Natural killer cell (primary cell): ENCODE measurements at regions not wholly inside any gene's neighbourhood (a gene's known extent, or its start where the extent isn't known, plus 50 kb on each side); places are given as distances from the start of the nearest gene placed in this dataset.

Experiments used
- ATAC-seq, 3 donors: fragments of 150-1000 bp in 2 of 3; fragments of 200-7000 bp in 1 of 3; cut with Tn5 transposase; 1 replicate in 1 of 3; 2 replicates in 2 of 3; pipeline ENCODE4 v1.10.0; 2021; ENCODE audit warnings: mild to moderate bottlenecking in 2 of 3, moderate library complexity in 2 of 3
- DNase-seq, 2 donors: peaks; one replicate each; pipeline versions ENCODE4 v3.0.0 to v3.0.0-alpha.2; 2013 to 2021; ENCODE audit warnings: mixed read lengths in 1 of 2
- H3K27ac ChIP-seq: one replicate; pipeline ENCODE4 v1.5.1; 2013; ENCODE audit warnings: mild to moderate bottlenecking, low read length
- H3K27me3 ChIP-seq: one replicate; pipeline ENCODE4 v1.6.1; 2013; ENCODE audit warnings: low read length; ENCODE audit not compliant: control insufficient read depth, insufficient read depth
- H3K36me3 ChIP-seq: one replicate; pipeline ENCODE4 v1.6.1; 2013; ENCODE audit warnings: low read length; ENCODE audit not compliant: control insufficient read depth, insufficient read depth
- H3K4me1 ChIP-seq: one replicate; pipeline ENCODE4 v1.6.1; 2013; ENCODE audit warnings: low read length; ENCODE audit not compliant: control insufficient read depth, insufficient read depth
- H3K4me3 ChIP-seq: one replicate; pipeline ENCODE4 v1.5.1; 2013; ENCODE audit warnings: low read length
- H3K9me3 ChIP-seq: one replicate; pipeline ENCODE4 v1.6.1; 2013; ENCODE audit warnings: low read length; ENCODE audit not compliant: control insufficient read depth, insufficient read depth
- H3K27ac Mint-ChIP-seq, 2 donors: one replicate each; pipeline ENCODE4 v1.8.0; 2022; ENCODE audit warnings: mild to moderate bottlenecking in 2 of 2, mixed read lengths in 2 of 2, moderate library complexity in 1 of 2
- H3K27me3 Mint-ChIP-seq, 2 donors: one replicate each; pipeline ENCODE4 v1.8.0; 2022; ENCODE audit warnings: low read depth in 2 of 2, mixed read lengths in 2 of 2
- H3K36me3 Mint-ChIP-seq: one replicate; pipeline ENCODE4 v1.8.0; 2022; ENCODE audit warnings: mixed read lengths
- H3K4me1 Mint-ChIP-seq, 2 donors: one replicate each; pipeline ENCODE4 v1.8.0; 2022; ENCODE audit warnings: mixed read lengths in 2 of 2
- H3K4me3 Mint-ChIP-seq: one replicate; pipeline ENCODE4 v1.8.0; 2022; ENCODE audit warnings: mild to moderate bottlenecking, moderate library complexity, mixed read lengths
- H3K9me3 Mint-ChIP-seq, 2 donors: one replicate each; pipeline ENCODE4 v1.8.0; 2022; ENCODE audit warnings: mixed read lengths in 2 of 2
- CTCF ChIP-seq: fragments of 200-600 bp; IDR thresholded peaks from one replicate; pipeline ENCODE4 v1.8.0; 2022; ENCODE audit warnings: antibody characterized with exemption
- WGBS: methylation state at CpG from one replicate; pipeline ENCODE4 v1.1.7; 2013; ENCODE audit warnings: missing lambda C conversion rate; ENCODE audit not compliant: insufficient coverage; 5-methylcytosine and 5-hydroxymethylcytosine counted together
- intact Hi-C: fragments of 100-400 bp; cut with micrococcal nuclease; formaldehyde crosslinking; loops from one replicate; pipeline ENCODE4 v1.14.2; 2022

GRCh38 chr15:59830098-59830497, 141.0 kb upstream of the BNIP2 start:
- H3K36me3 ChIP-seq: no peaks in the 10 kb centered on the region
- no peak for TF ChIP-seq CTCF
- H3K4me1 Mint-ChIP-seq: no peaks in the 10 kb centered on the region
- H3K36me3 Mint-ChIP-seq: no peaks in the 10 kb centered on the region
- H3K27ac ChIP-seq: no peak overlapping the region
- no peaks in the 10 kb centered on the region for H3K9me3 Mint-ChIP-seq
- intact Hi-C loops: no loop called here
- no CpG with 5 or more reads among the region's 2 CpGs for WGBS
- no peak overlapping the region for H3K27ac Mint-ChIP-seq
- H3K4me3 Mint-ChIP-seq: no peak overlapping the region
- no peak overlapping the region for H3K4me3 ChIP-seq
- H3K4me1 ChIP-seq: no peaks in the 10 kb centered on the region
- peaks cover 0 to 7% of the 10 kb centered on the region in 2 donors for H3K27me3 Mint-ChIP-seq
- no peaks in the 10 kb centered on the region for H3K27me3 ChIP-seq
- no peaks in the 10 kb centered on the region for H3K9me3 ChIP-seq
- DNase-seq (no peak), ATAC-seq (no peak)

GRCh38 chr15:59828861-59829260, 139.7 kb upstream of the BNIP2 start:
- intact Hi-C loops: no loop called here
- Histone ChIP-seq H3K27me3 (no peaks in the 10 kb centered on the region), H3K4me3 (no peak overlapping the region), H3K9me3 (no peaks in the 10 kb centered on the region), H3K4me1 (no peaks in the 10 kb centered on the region), H3K36me3 (no peaks in the 10 kb centered on the region), H3K27ac (no peak overlapping the region)
- DNase-seq (no peak), ATAC-seq (no peak)
- TF ChIP-seq CTCF: no peak
- Mint-ChIP-seq H3K36me3 (peaks cover 2% of the 10 kb centered on the region), H3K4me1 (no peaks in the 10 kb centered on the region), H3K27me3 (peaks cover 3 to 6% of the 10 kb centered on the region in 2 donors), H3K27ac (no peak overlapping the region), H3K4me3 (no peak overlapping the region), H3K9me3 (no peaks in the 10 kb centered on the region)
- 85% methylated on average over 15 of the region's 15 CpGs for WGBS

GRCh38 chr15:59828263-59828662, 139.1 kb upstream of the BNIP2 start:
- Histone ChIP-seq H3K4me1 (no peaks in the 10 kb centered on the region), H3K9me3 (no peaks in the 10 kb centered on the region), H3K27ac (no peak overlapping the region), H3K4me3 (no peak overlapping the region), H3K27me3 (no peaks in the 10 kb centered on the region), H3K36me3 (no peaks in the 10 kb centered on the region)
- no peaks in the 10 kb centered on the region for H3K4me1 Mint-ChIP-seq
- WGBS: 50% methylated on average over 1 of the region's 4 CpGs
- H3K27me3 Mint-ChIP-seq: peaks cover 9 to 10% of the 10 kb centered on the region in 2 donors
- H3K27ac Mint-ChIP-seq: no peak overlapping the region
- peaks cover 8% of the 10 kb centered on the region for H3K36me3 Mint-ChIP-seq
- intact Hi-C loops: no loop called here
- no peak for TF ChIP-seq CTCF
- no peak for ATAC-seq
- no peaks in the 10 kb centered on the region for H3K9me3 Mint-ChIP-seq
- H3K4me3 Mint-ChIP-seq: no peak overlapping the region
- no peak for DNase-seq

- peaks cover 16 to 19% of the 10 kb centered on the region in 2 donors for H3K27me3 Mint-ChIP-seq
- TF ChIP-seq CTCF: no peak
- H3K36me3 Mint-ChIP-seq: peaks cover 10% of the 10 kb centered on the region
- H3K4me3 Mint-ChIP-seq: no peak overlapping the region
- ATAC-seq (no peak), DNase-seq (no peak)
- H3K4me1 Mint-ChIP-seq: no peaks in the 10 kb centered on the region
- Histone ChIP-seq H3K4me3 (no peak overlapping the region), H3K36me3 (no peaks in the 10 kb centered on the region), H3K27me3 (no peaks in the 10 kb centered on the region), H3K27ac (no peak overlapping the region), H3K9me3 (no peaks in the 10 kb centered on the region), H3K4me1 (no peaks in the 10 kb centered on the region)
- 89% methylated on average over 5 of the region's 7 CpGs for WGBS
- peaks cover 0 to 2% of the 10 kb centered on the region in 2 donors for H3K9me3 Mint-ChIP-seq
- no peak overlapping the region for H3K27ac Mint-ChIP-seq
- intact Hi-C loops: no loop called here
Observed at GRCh38 chr15:59825901-59826300, 136.8 kb upstream of the BNIP2 start.
